ENCODE measurements at regions not wholly inside any gene's neighbourhood (a gene's known extent, or its start where the extent isn't known, plus 50 kb on each side); places are given as distances from the start of the nearest gene placed in this dataset.
A peak's percentile ranks its signal among the peaks of the same experiment; 100 is the strongest.

GRCh38 chr4:114365591-114365990, 233.0 kb upstream of the UGT8 start:
- DNase-seq (ENCODE audit: low spot score) = no peak

GRCh38 chr4:114366368-114366767, 232.2 kb upstream of the UGT8 start:
- DNase-seq (ENCODE audit: low spot score) = no peak

DNA sequence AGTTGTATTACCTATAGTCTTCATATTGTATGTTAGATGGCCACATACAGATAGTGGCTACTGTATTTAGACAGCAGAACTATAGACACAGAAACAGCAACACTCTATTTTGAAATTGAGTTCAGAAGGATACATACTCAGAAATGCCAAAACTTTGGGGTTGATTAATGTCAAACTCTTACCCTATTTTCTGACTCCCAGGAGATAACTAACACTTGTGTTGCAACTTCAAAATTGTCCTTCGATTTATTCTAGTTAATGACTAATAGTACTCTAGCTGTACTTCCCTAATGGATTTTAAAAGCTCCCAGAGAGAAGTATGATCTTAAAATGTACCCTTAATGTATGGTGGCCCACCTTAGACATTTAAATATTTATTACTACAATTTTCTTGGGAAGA, 229.9 kb upstream of the UGT8 start:
- no peak for DNase-seq (ENCODE audit: low spot score)

GRCh38 chr4:114373508-114373907, 225.1 kb upstream of the UGT8 start:
- no peak for DNase-seq (ENCODE audit: low spot score)

GRCh38 chr4:114378305-114378903, 220.2 kb upstream of the UGT8 start:
- no peak for DNase-seq (ENCODE audit: low spot score)

- DNase-seq (ENCODE audit: low spot score) = no peak
Measured at GRCh38 chr4:114383067-114383466, 215.5 kb upstream of the UGT8 start.

GRCh38 chr4:114383721-114384120, 214.9 kb upstream of the UGT8 start:
- peak; percentile 41 for DNase-seq (ENCODE audit: low spot score)

GRCh38 chr4:114384629-114385028, 214.0 kb upstream of the UGT8 start:
- DNase-seq (ENCODE audit: low spot score) = peak; percentile 37

DNA sequence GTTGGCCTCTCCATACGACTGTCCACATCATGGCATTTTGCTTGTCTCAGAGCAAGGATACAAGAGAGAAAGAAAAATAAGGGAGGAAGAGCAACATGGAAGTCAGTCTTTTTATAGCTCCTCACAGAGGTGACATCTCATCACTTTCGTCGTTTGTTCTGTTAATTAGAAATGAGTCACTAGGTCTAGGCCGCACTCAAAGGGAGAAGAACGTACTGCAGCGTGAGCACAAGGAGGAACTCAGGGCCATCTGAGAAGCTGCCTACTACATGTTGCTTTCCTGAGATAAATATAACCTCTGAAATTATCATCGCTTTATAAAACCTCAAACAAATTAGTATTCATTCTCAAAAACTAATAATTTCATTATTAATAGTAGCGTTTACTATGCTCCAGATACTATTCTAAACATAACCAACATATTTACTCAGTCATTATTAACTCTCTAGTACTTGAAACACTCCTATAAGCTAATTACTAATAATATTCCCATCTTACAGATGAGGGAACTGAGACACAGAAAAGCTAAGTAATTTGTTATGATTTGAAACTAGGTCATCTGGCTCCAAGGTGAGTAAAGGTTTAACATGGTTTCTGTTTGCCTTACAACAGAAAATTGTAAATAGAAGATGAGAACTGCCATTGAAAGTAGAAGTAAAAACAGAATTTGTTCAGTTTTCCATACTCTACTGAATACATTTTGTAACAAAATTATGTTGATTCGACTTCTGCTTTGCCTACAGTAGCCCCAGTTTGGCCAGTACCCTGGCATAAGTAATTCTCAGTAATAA, 213.2 kb upstream of the UGT8 start:
- DNase-seq (ENCODE audit: low spot score) = no peak

GRCh38 chr4:114386637-114387233, 211.9 kb upstream of the UGT8 start:
- DNase-seq (ENCODE audit: low spot score) = peak; percentile 20

DNA sequence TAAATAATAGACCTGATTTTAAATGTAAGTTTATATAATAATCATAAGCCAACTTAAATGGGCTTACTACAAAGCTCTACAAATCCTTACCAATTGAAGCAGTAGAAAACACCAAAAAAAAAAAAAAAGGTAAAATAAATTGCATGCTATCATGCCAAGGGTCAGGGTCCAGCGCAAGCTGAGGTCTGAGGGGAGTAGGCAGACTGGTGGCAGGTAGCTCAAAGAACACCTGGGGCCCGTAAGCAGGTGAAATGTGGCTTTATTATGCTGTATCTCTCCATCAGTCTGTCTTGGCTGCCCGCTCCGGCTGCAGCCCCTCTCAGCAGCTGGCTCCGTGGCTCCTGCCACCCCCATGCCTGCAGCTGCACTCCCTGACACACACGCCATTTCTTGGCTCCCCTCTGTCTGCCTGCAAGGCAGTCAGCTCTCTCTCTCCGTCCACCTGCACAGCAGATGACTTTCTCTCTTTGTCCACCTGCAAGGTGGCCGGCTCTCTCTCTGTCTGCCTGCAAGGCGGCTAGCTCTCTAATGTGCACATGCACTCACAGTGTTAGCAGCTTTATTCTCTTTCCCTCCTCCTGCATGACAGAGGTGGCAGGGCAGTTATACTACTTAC, 209.4 kb upstream of the UGT8 start:
- no peak for DNase-seq (ENCODE audit: low spot score)

DNA sequence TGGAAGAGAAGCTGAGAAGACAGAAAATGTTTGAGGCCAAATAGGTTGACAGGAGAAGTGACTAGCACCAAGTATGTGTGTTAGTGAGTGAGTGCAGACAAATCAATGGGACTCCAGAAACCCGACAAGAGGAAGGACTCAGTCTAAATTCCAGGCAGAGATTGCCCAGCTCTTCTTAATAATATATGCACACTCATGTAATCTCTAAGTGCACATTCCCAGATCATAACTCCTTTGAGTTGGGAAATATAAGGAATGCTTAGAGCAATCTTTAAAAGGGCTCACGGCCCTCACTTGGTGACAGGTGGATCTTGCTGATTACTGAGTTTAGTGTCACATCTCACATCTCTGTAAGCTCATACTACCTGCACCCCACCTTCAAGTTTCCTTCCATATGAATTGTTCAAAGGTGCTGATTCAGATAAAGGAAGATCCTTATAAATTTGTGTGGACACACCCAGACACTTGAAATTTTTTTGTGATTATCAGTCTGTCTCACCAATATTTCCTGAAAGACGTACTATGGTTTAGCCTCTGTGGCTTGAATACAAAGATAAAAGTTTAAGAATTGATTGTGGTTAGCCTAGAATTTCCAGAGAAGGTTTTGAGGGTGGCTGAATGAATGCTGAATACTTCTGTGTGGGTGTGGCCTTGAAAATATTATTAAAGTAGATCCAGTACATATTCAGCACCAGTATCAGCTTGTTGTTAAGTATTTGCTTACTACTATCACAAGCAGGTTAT, 205.1 kb upstream of the UGT8 start:
- DNase-seq (ENCODE audit: low spot score) = no peak

DNA sequence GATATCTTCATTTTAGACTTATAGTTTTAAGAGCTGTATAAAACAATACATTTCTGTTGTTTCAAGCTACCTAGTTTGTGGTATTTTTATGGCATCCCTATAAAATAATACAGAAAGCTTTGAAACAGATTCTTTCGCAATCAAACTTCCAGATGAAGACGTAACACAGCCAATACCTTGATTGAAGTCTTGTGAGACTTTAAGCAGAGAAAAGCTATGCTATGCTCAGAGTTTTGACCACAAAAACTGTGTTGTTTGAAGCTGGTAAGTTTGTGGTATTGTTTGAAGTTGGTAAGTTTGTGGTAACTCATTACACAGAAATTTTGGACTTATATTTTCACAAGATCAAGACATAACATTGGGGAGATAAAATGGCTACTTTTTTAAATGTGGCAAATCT, 201.8 kb upstream of the UGT8 start:
- no peak for DNase-seq (ENCODE audit: low spot score)

DNA sequence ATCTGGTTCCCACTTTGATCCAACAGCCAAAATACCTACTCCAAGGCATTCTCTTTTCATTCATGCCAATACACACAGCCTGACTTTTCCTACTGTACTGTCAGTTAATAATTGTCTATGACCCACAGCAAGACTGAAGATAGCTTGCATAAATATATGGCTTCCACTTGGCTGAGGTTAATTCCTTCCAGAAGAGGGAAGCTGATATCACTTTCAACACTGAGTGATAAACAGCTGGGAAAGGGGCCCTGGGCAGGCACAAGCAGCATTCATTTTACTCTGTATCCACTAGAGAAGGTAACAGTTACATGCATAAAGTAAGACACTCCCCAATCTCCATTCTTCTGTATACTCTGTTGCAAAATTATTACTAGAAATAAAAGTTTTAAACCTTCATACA, 200.2 kb upstream of the UGT8 start:
- DNase-seq (ENCODE audit: low spot score) = no peak

GRCh38 chr4:114399105-114399504, 199.5 kb upstream of the UGT8 start:
- DNase-seq (ENCODE audit: low spot score) = no peak

DNA sequence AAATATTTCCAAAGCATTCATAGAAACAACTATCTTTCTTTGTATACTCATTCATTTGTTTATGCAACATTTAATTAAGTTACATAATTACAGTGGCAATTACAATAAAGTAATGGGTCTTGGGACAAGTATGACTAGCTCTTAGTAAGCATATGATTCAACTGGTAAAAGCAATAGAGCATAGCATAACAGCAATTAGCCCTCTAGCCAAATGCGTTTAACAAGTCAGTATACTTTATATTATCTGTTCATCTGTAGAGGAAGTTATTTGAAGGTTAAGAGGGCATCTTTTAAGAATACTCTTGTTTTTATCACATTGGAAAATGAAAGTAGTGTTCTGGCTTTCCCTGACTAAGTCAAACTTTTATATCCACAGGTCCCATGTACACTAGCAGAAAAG, 198.1 kb upstream of the UGT8 start:
- no peak for DNase-seq (ENCODE audit: low spot score)

- no peak for DNase-seq (ENCODE audit: low spot score)
Measured at GRCh38 chr4:114401483-114401882, 197.1 kb upstream of the UGT8 start.

GRCh38 chr4:114417214-114417613, 181.4 kb upstream of the UGT8 start:
- no peak for DNase-seq (ENCODE audit: low spot score)

DNA sequence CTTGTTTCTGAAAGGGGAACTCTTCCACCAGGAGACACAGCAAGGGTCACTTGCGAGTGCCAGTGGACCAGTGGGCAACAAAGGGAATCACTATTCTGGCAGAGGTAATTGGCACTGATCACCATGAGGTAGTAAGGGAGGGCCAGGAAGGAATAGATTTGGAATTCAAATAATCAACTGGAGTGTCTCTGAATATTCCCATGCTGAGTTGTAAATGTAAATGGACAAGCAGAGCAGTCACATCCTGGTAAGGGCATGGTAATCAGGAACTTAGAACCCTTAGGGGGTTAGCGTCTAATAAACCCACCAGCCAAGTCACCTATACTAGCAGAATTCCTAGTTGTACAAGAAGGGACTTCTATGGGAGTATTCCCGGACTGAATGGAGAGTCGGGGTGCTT, 178.5 kb upstream of the UGT8 start:
- DNase-seq (ENCODE audit: low spot score) = no peak

- DNase-seq (ENCODE audit: low spot score) = no peak
Measured at GRCh38 chr4:114423582-114423981, 175.0 kb upstream of the UGT8 start.

GRCh38 chr4:114435116-114435515, 163.5 kb upstream of the UGT8 start:
- DNase-seq (ENCODE audit: low spot score) = no peak

DNA sequence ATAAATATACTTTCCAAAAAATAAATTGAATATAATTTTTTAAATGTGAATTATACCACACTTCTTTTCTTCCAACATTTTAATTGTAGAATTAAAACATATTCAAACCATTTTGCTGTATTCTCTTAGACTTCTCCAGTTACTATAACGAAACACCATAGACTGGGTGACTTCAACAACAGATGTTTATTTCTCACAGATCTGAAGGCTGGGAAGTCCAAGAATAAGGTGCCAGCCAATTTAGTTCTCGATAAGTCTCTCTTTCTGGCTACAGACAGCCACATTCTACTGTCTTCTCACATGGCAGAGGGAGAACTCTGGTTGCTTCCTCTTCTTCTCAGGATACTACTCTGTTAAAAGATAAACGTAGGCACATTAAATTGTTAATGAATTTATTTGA, 155.8 kb upstream of the UGT8 start:
- no peak for DNase-seq (ENCODE audit: low spot score)
